Tibial artery (tissue), 4 donors: ENCODE measurements at regions not wholly inside any gene's neighbourhood (a gene's known extent, or its start where the extent isn't known, plus 50 kb on each side); places are given as distances from the start of the nearest gene placed in this dataset.
"Not testable (repeated sequence)": the region's sequence is repeated elsewhere in the genome, so short reads cannot be mapped to it uniquely, and the experiment has no call there.

ENCODE experiments used
- DNase-seq, 2 donors: peaks; one replicate each; pipeline ENCODE4 v3.0.0-alpha.2; 2019
- H3K27ac ChIP-seq, 2 donors: fragments of 200-600 bp; sonication (generic) in 1 of 2; 1 replicate in 1 of 2; 2 replicates in 1 of 2; pipeline ENCODE4 v1.5.1; 2018 to 2019; ENCODE audit warnings: mild to moderate bottlenecking in 1 of 2
- H3K27me3 ChIP-seq, 2 donors: fragments of 200-600 bp; sonication (generic) in 1 of 2; one replicate each; pipeline versions ENCODE4 v1.5.1 to v1.6.0; 2016 to 2019
- H3K36me3 ChIP-seq, 3 donors: fragments of 200-600 bp; sonication (generic) in 2 of 3; one replicate each; pipeline ENCODE4 v1.5.1; 2016 to 2019; ENCODE audit warnings: mild to moderate bottlenecking in 2 of 3
- H3K4me1 ChIP-seq, 4 donors: fragments of 200-600 bp; sonication (generic) in 2 of 4; 1 replicate in 3 of 4; 2 replicates in 1 of 4; pipeline ENCODE4 v1.5.1; 2016 to 2019
- H3K4me3 ChIP-seq, 2 donors: fragments of 200-600 bp; sonication (generic) in 1 of 2; 1 replicate in 1 of 2; 2 replicates in 1 of 2; pipeline ENCODE4 v1.5.1; 2018 to 2019; ENCODE audit warnings: mild to moderate bottlenecking in 2 of 2
- H3K9me3 ChIP-seq, 3 donors: fragments of 200-600 bp; sonication (generic) in 1 of 3; one replicate each; pipeline ENCODE4 v1.5.1; 2016 to 2019
- intact Hi-C: fragments of 100-400 bp; cut with DNase I; formaldehyde crosslinking; loops from one replicate; pipeline ENCODE4 v1.15.0; 2023; ENCODE audit warnings: low total_unique reads
- TF ChIP-seq, protein P1 (sequence below), 2 experiments: fragments of 200-600 bp in 1 of 2; fragments of 450-650 bp in 1 of 2; IDR thresholded peaks; one replicate each; pipeline ENCODE4 v1.5.1; 2017 to 2019; ENCODE audit warnings: antibody characterized with exemption in 2 of 2, mild to moderate bottlenecking in 1 of 2, moderate library complexity in 1 of 2

DNA sequence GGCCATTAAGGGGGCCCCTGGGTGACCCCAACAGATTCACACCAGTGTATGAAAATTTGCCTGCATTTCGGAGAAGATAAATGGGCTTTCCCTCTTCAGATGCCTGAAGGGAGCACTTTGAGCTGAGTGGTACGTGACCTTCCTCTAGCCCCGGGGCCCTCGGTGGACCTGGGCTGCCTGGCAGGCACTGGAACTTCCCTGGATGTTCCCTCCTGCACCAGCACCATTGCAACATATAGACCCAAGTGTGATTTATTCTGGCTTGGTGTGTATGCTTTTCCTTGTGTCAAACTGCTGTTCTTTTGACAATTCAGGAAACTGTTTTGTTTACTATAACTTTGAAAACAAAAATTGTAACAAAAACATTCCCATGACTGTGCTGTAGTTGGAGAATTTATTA is 93.8 kb downstream of the TNFRSF13B start:
- DNase-seq, result no peak
- no peak overlapping the region for H3K4me3 ChIP-seq
- no peaks in the 10 kb centered on the region for H3K36me3 ChIP-seq
- H3K27me3 ChIP-seq, result peaks cover 0 to 19% of the 10 kb centered on the region in 2 donors
- H3K9me3 ChIP-seq, result no peaks in the 10 kb centered on the region
- intact Hi-C loops, result no loop called here
- peaks cover 0 to 10% (median 0%) of the 10 kb centered on the region in 4 donors for H3K4me1 ChIP-seq
- TF ChIP-seq, protein P1, sequence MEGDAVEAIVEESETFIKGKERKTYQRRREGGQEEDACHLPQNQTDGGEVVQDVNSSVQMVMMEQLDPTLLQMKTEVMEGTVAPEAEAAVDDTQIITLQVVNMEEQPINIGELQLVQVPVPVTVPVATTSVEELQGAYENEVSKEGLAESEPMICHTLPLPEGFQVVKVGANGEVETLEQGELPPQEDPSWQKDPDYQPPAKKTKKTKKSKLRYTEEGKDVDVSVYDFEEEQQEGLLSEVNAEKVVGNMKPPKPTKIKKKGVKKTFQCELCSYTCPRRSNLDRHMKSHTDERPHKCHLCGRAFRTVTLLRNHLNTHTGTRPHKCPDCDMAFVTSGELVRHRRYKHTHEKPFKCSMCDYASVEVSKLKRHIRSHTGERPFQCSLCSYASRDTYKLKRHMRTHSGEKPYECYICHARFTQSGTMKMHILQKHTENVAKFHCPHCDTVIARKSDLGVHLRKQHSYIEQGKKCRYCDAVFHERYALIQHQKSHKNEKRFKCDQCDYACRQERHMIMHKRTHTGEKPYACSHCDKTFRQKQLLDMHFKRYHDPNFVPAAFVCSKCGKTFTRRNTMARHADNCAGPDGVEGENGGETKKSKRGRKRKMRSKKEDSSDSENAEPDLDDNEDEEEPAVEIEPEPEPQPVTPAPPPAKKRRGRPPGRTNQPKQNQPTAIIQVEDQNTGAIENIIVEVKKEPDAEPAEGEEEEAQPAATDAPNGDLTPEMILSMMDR (IDR thresholded peaks at IDR 0.05), result no peak
- H3K27ac ChIP-seq, result no peak overlapping the region

DNA sequence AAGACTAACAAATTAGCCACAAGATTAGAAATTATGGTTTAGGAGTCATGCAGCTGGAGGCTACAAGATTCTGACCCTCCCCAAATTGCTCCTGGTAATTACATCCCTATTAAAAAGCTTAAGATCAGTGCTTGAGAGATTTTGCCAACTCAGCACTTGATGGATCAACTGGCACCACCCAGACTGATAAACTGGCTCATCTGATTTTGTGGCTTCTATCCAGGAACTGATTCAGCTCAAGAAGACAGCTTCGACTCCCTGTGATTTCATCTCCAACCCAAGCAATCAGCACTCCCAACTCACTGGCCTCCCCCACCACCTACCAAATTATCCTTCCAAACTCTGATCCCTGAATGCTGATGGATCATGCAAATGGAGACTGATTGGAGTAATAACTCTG is 94.8 kb downstream of the TNFRSF13B start:
- H3K4me1 ChIP-seq, result peaks cover 0 to 18% (median 0%) of the 10 kb centered on the region in 4 donors
- TF ChIP-seq, protein P1 (IDR thresholded peaks at IDR 0.05), result no peak
- H3K4me3 ChIP-seq, result no peak overlapping the region
- no peak for DNase-seq
- peaks cover 0 to 20% of the 10 kb centered on the region in 2 donors for H3K27me3 ChIP-seq
- intact Hi-C loops, result no loop called here
- no peaks in the 10 kb centered on the region for H3K9me3 ChIP-seq
- no peaks in the 10 kb centered on the region for H3K36me3 ChIP-seq
- no peak overlapping the region for H3K27ac ChIP-seq

DNA sequence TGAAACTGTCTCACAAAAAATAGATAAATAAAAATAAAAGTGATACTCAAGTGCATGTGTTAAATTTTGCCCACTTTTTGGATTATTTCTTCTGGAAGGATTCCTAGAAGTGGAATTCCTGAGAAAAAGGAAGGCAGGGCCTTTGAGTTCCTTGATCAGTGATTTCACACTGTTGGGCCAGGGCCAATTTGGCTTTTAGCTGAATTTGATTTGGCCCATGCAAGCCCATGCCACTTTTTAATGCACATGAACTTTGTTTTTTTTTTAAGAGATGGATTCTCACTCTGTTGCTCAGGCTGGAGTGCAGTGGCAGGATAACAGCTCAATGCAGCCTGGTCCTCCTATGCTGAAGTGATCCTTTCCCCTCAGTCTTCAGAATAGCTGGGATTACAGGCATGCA is 96.3 kb downstream of the TNFRSF13B start:
- DNase-seq, result no peak
- Histone ChIP-seq H3K36me3 (no peaks in the 10 kb centered on the region), H3K27ac (no peak overlapping the region), H3K4me3 (no peak overlapping the region), H3K27me3 (peaks cover 0 to 14% of the 10 kb centered on the region in 2 donors), H3K4me1 (peaks cover 0 to 18% (median 0%) of the 10 kb centered on the region in 4 donors), H3K9me3 (no peaks in the 10 kb centered on the region)
- TF ChIP-seq, protein P1 (IDR thresholded peaks at IDR 0.05), result no peak
- intact Hi-C loops, result no loop called here

DNA sequence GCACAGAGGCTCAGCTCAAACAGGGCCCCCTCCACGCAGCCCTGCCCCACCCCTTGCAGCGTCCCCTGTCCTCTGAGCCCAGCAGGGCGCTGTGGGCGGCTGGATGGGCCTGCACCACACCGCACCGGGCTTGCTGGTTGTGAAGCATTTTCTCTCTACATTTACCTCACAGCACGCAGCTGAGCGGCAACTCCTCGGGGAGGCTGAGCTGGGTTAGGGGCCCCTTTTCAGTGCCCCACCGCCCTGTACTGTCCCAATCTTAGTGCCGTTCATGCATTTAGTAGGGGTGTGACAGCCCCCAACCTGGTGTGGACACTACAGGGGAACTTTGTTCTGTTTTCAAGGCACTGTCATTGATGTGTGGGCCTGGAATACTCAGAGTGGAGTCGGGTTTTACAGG is 97.7 kb downstream of the TNFRSF13B start:
- DNase-seq, H3K27me3 ChIP-seq, intact Hi-C loops, H3K4me3 ChIP-seq, H3K9me3 ChIP-seq, H3K36me3 ChIP-seq, H3K27ac ChIP-seq: not testable (repeated sequence)
- H3K4me1 ChIP-seq, result peaks cover 0 to 18% (median 0%) of the 10 kb centered on the region in 4 donors

DNA sequence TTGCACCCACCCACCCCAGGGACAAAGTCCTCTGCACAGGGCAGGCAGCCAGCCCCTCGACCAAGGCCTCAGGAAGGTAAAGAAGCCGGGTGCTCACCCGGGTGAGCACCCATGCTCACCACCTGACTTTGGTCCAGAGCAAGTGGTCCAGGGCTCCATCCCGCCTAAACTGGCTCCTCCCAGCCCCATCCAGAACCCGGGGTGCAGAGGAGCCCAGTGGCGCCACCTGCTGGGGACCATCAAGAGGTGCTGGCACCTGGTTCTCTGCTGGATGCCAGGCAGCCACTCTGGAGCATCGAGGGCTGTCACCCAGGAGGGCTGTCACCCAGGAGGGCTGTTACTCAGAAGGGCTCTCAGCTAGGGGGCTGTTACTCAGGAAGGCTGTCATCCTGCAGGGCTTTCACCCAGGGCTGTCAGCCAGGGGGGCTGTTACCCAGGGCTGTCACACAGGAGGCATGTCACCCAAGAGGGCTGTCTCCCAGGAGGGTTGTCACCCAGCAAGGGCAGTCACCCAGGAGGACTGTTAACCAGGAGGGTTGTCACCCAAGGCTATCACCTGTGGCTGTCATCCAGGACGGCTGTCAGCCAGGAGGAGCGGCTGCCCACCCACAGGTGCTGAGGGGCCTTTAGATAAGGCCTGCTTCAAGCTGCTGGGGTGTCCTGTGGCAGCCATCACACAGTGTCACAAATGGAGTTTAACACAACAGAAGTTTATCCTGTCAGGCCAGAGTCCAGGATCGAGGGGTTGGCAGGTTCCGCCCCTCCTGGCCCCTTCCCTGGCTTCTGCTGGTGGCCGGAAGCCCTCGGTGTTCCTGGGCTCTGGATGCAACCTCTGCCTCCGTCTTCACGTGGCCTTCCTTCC is 98.5 kb downstream of the TNFRSF13B start:
- H3K27ac ChIP-seq, result no peak overlapping the region
- TF ChIP-seq, protein P1 (IDR thresholded peaks at IDR 0.05), result peak; percentile 9 to 24
- intact Hi-C loops, result no loop called here
- peaks cover 0 to 10% of the 10 kb centered on the region in 2 donors for H3K27me3 ChIP-seq
- no peaks in the 10 kb centered on the region for H3K9me3 ChIP-seq
- no peaks in the 10 kb centered on the region for H3K36me3 ChIP-seq
- H3K4me1 ChIP-seq, result peaks cover 0 to 18% (median 0%) of the 10 kb centered on the region in 4 donors
- DNase-seq, result no peak
- no peak overlapping the region for H3K4me3 ChIP-seq

DNA sequence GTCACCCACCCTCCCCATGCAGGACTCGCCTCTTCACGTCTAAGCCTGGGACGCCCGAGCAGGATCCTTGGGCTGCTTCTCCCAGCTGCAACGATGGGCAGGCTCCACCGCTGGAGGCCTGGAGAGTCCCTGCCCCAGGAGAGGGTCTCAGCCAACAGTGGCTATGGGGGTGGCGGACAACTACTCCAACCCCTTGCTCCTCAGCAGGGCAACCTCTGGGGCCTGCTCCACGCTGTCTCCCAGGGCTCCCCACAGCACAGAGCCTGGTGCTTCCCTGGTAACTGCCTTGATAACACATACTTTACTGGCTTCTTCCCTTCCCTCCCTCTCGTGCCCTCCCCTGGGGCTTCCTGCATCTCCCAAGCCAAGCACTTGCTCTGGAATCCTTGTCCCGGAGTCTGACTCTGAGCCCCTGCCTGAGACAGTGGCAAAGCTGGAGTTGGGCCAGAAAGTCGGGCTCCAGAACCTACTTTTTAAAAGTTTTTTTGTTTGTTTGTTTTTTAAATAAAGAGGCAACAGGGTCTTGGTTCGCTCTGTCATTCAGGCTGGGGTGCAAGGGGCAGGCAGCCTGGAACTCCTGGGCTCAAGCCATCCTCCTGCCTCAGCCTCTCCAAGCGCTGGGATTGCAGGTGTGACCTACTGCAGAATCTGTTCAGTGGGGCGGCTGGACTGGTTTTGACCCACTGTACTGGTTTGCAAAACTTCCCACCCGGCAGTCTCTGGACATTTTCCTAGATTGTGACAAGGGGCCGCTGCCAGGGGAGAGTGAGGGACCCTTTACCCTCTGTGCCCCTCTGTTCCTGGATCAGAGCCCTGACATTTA is 99.4 kb downstream of the TNFRSF13B start:
- no peaks in the 10 kb centered on the region for H3K36me3 ChIP-seq
- TF ChIP-seq, protein P1 (IDR thresholded peaks at IDR 0.05), result no peak

DNA sequence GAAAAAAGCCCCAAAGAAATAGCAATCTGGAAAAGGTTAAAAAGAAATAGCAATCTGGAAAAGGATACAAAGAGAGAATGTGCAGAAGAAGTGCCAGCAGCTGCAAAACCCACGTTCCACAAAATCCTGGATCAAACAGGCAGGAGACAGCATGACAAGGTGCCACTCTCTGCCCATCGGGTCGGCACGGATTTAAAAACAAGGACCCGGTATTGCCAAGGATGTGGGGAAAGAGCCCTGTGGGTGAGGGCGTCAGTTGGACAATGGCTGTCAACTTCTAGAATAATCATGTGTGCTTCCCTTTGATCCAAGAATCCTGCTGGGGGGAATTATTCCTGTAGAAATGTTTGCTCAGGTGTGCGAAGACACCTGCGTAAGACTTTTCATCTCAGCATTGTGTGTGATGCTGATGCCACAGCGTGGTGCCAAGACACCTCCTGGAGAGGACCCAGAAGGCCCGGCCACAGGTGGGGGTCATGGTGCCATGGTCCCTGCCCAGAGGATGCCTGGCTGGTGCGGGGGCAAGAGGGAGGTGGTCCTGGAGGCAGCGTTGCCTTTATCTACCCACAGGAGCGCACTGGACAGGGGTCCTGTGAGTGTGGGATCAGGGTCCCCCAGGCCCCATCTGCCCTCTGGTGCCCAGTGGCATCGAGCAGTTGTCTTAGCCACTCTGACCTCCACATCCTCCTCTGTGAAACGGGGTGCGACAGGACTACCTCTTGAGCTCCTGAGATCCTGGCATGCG is 100.3 kb downstream of the TNFRSF13B start:
- H3K4me1 ChIP-seq, result peaks cover 0 to 18% (median 0%) of the 10 kb centered on the region in 4 donors
- DNase-seq, H3K4me3 ChIP-seq, H3K27ac ChIP-seq, H3K27me3 ChIP-seq, H3K36me3 ChIP-seq, H3K9me3 ChIP-seq, intact Hi-C loops: not testable (repeated sequence)

More for the DNA sequence above, 99.4 kb downstream of the TNFRSF13B start:
- intact Hi-C loops, result no loop called here
- peaks cover 0 to 10% of the 10 kb centered on the region in 2 donors for H3K27me3 ChIP-seq
- no peak overlapping the region for H3K27ac ChIP-seq
- H3K4me3 ChIP-seq, result no peak overlapping the region
- DNase-seq, result no peak
- no peaks in the 10 kb centered on the region for H3K9me3 ChIP-seq
- H3K4me1 ChIP-seq, result peaks cover 0 to 18% (median 0%) of the 10 kb centered on the region in 4 donors
